Hepatocyte (in vitro differentiated cells): ENCODE measurements at regions not wholly inside any gene's neighbourhood (a gene's known extent, or its start where the extent isn't known, plus 50 kb on each side); places are given as distances from the start of the nearest gene placed in this dataset.

Experiments
- CTCF ChIP-seq: fragments of 200-600 bp; sonication (generic); IDR thresholded peaks from 2 replicates; pipeline ENCODE4 v1.5.1; 2016; ENCODE audit warnings: antibody characterized with exemption, mild to moderate bottlenecking; ENCODE audit not compliant: poor library complexity
- EZH2phosphoT487 ChIP-seq: fragments of 200-600 bp; sonication (generic); IDR thresholded peaks from one replicate; pipeline ENCODE4 v1.6.1; 2018; ENCODE audit warnings: antibody characterized with exemption, mild to moderate bottlenecking, low read depth, moderate library complexity; ENCODE audit not compliant: unreplicated experiment, severe bottlenecking

GRCh38 chr18:39561126-39561525, 1995.5 kb upstream of the CELF4 start:
- TF ChIP-seq CTCF (no peak), EZH2phosphoT487 (no peak)
